HG02759 (cell line): ENCODE measurements at regions not wholly inside any gene's neighbourhood (a gene's known extent, or its start where the extent isn't known, plus 50 kb on each side); places are given as distances from the start of the nearest gene placed in this dataset.

Experiments used
- ATAC-seq: cut with Tn5 transposase; IDR thresholded peaks from one replicate; pipeline ENCODE4 v1.9.1; 2021; ENCODE audit warnings: mild to moderate bottlenecking, moderate library complexity; ENCODE audit not compliant: unreplicated experiment

DNA sequence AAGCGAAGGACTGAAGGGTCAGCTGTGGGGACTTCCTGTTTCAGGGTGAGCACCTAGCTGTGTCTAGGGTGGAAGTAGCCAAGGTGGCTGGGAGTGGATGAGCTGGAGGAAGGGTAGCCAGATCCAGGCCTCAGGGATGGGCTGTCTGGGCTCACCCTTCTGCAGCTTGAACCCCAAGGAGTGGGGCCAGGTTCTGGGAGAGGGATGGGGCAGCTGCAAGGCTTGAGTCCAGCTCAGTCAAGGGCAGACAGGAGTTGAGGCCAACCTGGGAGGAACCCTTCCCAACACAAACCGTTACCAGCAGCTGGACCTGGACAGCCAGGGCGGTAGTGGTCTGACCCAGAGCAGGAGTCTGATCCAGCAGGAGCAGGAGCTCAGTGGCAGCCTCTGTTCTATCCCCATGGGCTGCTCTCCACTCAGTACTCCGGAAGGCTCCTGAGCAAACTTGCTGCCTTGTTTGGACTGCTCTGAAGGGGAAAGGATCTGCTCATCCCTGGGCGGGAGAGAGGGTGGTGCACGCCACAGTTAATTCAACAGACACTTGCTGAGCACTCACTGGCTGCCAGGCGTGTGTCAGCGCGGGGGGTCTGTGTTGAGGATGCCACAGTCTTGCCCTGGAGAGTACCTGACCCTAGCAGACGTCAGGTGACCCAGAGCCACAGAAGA lies 53.8 kb upstream of the THY1 start:
- ATAC-seq = no peak

DNA sequence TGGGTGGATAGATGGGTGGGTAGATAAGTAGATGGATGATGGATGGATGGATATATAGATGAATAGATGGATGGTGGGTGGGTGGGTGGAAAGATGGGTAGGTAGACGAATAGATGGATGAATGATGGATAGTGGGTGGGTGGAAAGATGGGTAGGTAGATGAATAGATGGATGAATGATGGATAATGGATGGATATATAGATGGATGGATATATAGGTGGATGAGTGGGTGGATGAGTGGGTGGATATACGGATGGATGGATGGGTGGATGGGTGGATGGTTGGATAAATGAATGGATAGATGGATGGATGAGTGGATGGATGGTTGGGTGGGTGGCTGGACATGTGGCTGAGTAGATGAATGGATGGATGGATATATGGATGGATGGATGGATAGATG lies 53.1 kb upstream of the THY1 start:
- ATAC-seq = no peak

DNA sequence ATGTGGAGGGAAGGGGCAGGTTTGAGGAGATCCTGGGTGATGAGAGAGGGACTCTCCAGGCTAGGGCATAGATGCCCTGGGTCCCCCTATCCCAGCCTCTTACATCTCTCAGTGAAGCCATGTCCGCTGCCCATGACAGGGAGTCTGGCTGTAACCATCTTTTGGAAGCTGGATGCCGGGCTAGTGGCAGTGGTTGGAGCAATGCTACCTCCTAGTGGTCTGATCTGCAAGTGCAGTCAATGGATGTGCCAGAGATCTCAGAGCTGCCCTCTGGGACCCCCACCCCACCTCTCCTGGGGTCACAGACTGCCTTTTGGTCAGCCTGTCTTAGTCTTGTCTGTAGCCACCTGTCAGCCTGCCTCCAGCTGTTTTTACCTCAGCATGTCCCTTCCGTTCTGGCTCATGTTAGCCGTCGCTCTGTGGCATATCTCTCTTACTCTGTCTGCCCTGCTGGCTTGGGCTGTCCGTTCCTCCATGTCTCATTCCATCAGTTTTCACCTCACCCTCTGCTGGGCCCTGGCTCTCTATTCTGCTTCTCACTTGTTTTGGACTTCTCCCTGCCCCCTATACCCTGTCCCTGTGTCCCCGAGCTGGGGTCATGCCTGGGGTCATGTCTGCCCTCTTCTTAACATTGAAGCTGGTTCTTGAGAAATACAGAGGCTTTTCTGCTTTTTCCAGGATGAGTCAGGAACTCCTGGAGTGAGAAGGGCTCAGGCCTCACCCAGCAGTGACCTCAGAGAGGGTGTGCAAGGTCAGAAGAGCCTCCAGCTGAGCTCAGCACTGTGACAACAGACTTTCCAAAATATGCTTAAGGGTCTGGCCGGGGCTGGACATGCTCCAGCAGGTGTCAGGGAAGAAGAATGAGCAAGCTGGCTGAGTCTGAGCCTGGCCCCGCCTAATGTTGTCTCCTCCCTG lies 52.0 kb upstream of the THY1 start:
- no peak for ATAC-seq

GRCh38 chr11:119473901-119474681 lies 51.1 kb upstream of the THY1 start:
- no peak for ATAC-seq

DNA sequence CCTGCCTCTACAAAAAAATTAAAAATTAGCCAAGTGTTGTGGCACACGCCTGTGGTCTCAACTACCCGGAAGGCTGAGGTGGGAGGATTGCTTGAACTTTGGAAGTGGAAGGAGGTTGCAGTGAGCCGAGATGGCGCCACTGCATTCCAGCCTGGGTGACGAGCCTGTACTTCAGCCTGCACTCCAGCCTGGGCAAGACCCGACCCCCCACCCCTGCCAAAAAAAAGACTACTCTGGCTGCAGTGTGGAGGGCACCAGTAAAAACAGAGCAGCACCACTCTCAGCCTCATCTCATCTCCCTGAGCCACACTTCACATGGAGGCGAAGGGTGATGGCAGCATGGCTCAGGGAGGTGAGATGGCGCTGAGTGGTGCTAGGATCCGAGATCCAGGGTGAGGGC lies 50.3 kb upstream of the THY1 start:
- ATAC-seq = no peak

DNA sequence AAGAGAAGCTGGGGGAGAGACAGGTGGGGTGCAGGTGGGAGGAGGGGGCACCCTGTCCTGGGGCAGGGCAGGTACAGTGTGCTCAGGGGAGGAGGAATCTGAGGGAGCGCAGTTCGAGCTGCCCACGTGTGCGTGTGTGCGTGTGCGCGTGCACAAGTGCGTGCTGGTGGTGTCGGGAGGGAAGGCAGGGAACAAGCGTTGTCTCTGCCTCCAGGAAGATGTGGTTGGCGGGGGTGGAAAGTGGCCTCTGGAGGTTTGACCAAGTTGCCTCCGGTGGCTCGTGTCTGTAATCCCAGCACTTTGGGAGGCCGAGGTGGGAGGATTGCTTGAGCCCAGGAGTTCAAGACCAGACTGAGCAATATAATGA lies 49.9 kb upstream of the THY1 start:
- ATAC-seq = no peak
